ENCODE measurements at regions not wholly inside any gene's neighbourhood (a gene's known extent, or its start where the extent isn't known, plus 50 kb on each side); places are given as distances from the start of the nearest gene placed in this dataset.

GRCh38 chr18:8491516-8491915 lies 117.7 kb upstream of the RAB12 start:
- TF ChIP-seq CTCF (IDR thresholded peaks at IDR 0.05; ENCODE audit: low read depth, low read length) (no peak), MAX (IDR thresholded peaks at IDR 0.05; ENCODE audit: low read depth, low read length) (no peak)
